ENCODE measurements at regions not wholly inside any gene's neighbourhood (a gene's known extent, or its start where the extent isn't known, plus 50 kb on each side); places are given as distances from the start of the nearest gene placed in this dataset.

DNA sequence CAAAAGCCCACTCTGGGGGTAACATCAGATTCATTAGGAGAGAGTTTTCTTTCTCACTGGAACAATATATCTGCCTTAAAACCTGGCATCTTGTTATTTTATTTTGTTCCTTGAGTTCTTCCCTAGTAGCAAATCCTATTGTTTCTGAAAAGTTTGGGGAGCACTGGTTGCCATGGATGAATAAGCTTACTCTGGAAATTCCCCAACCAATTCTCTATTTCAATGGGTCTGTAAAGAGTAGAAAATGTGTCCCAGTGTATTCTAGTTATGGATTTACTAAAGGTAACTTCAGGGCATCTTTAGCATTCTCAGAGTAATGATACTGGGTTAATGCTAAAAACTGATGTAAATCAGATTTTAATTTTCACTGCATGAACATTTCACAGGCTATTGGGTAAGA lies 94.2 kb upstream of the S1PR3 start:
- TF ChIP-seq, protein P1, sequence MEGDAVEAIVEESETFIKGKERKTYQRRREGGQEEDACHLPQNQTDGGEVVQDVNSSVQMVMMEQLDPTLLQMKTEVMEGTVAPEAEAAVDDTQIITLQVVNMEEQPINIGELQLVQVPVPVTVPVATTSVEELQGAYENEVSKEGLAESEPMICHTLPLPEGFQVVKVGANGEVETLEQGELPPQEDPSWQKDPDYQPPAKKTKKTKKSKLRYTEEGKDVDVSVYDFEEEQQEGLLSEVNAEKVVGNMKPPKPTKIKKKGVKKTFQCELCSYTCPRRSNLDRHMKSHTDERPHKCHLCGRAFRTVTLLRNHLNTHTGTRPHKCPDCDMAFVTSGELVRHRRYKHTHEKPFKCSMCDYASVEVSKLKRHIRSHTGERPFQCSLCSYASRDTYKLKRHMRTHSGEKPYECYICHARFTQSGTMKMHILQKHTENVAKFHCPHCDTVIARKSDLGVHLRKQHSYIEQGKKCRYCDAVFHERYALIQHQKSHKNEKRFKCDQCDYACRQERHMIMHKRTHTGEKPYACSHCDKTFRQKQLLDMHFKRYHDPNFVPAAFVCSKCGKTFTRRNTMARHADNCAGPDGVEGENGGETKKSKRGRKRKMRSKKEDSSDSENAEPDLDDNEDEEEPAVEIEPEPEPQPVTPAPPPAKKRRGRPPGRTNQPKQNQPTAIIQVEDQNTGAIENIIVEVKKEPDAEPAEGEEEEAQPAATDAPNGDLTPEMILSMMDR (IDR thresholded peaks at IDR 0.05; ENCODE audit: low read length) = no peak
- TF ChIP-seq EZH2 (IDR thresholded peaks at IDR 0.05; ENCODE audit: borderline replicate concordance, low read length) = no peak

Data from OCI-LY1 (cell line).